ENCODE measurements at regions not wholly inside any gene's neighbourhood (a gene's known extent, or its start where the extent isn't known, plus 50 kb on each side); places are given as distances from the start of the nearest gene placed in this dataset.
A peak's percentile ranks its signal among the peaks of the same experiment; 100 is the strongest.
"Not testable (repeated sequence)": the region's sequence is repeated elsewhere in the genome, so short reads cannot be mapped to it uniquely, and the experiment has no call there.

GRCh38 chr12:105641749-105642148 lies 311.3 kb downstream of the C12orf75 start:
- no peak for DNase-seq (ENCODE audit: low spot score)

GRCh38 chr12:105644770-105645169 lies 314.3 kb downstream of the C12orf75 start:
- DNase-seq (ENCODE audit: low spot score) = no peak

- DNase-seq (ENCODE audit: low spot score) = no peak
Observed at GRCh38 chr12:105654606-105655005, 324.1 kb downstream of the C12orf75 start.

GRCh38 chr12:105658389-105658788 lies 327.9 kb downstream of the C12orf75 start:
- no peak for DNase-seq (ENCODE audit: low spot score)

GRCh38 chr12:105659355-105660075 lies 329.0 kb downstream of the C12orf75 start:
- DNase-seq (ENCODE audit: low spot score) = no peak

DNA sequence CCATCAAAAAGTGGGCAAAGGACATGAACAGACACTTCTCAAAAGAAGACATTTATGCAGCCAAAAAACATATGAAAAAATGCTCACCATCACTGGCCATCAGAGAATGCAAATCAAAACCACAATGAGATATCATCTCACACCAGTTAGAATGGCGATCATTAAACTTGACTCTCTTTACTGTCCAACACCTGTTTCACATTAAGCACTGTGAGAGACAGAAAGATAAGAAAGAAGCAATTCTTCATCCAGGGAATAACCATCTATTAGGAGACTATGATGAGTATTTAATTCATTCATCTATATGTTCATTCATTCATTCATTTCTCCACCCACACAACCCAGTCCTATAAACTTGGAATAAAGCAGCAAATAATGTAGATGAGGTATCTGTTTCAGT lies 334.3 kb downstream of the C12orf75 start:
- DNase-seq (ENCODE audit: low spot score) = not testable (repeated sequence)

DNA sequence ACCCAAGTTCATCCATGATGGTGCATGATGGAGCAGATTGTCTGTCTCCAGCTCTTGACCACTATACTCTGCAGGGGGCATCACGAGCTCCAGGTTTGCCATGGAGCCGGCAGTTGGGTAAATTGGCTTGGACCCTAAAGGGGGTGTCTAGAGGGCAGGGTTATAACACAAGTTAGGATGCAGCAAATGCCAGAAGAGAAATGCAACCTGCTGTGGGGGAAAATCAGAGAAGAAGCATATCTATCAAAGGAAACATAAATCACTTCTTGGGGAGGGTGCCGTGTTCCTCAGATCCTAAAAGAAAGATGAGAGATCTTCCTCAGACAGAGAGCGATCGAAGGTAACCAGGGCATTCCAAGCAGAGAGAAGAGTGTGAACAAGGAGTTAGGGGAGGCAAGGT lies 334.9 kb downstream of the C12orf75 start:
- no peak for DNase-seq (ENCODE audit: low spot score)

DNA sequence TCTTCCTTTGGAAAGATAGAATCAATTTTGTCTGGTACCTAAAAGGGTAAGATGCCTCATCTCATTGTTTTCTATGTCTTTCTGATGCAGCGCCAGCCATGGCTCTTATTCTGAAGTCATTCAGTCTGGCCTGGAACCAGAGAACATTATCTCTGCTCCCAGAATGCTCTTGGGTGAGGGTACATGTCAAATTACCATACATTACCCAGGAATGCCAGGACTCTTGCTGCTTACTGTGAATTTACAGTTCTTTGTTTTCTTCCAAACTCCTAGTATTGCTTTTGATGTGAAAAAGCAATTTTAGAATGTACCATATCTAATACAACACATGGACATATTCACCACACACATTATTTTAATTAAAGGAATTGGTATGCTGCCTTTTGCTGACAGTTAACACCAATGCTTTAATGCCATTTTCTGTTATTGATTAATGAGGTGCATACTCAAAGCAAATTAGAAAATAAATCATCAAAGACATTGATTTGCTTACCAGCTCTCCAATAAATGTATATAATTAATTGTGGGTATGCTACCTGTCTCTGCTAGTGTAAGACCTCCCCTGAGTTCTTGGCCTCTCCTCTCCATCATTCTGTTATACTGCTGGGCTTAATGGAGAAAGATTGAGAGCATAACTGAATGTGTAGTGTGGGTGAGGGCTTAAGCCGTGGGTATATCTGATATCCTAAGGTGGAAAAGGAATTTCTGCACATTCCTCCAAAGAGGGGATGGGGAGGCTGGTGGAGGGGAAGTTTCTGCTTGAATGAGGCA lies 337.7 kb downstream of the C12orf75 start:
- DNase-seq (ENCODE audit: low spot score) = no peak

- no peak for DNase-seq (ENCODE audit: low spot score)
Observed at GRCh38 chr12:105670672-105671071, 340.2 kb downstream of the C12orf75 start.

DNA sequence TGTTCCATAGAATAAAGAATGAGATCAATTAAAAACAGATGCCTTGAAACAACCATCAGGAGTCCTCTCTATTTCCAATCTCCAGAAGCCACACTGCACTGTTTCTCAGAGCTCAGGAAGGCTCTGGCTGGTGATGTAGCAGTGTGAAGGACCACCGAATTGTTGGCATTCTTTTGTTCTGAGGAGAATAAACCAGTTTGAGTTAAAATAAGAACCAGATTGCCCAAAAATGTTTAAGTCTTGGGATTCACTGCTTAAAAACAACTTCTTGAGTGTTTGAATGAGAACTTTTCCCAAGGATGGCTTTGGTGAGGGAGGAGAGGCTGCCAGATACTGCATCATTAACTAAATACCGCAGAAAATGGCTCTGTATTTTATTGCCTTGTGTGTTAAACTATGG lies 341.2 kb downstream of the C12orf75 start:
- DNase-seq (ENCODE audit: low spot score) = no peak

GRCh38 chr12:105672121-105672975 lies 341.9 kb downstream of the C12orf75 start:
- peak; percentile 42 for DNase-seq (ENCODE audit: low spot score)

- DNase-seq (ENCODE audit: low spot score) = no peak
Observed at GRCh38 chr12:105674871-105675699, 344.6 kb downstream of the C12orf75 start.

DNA sequence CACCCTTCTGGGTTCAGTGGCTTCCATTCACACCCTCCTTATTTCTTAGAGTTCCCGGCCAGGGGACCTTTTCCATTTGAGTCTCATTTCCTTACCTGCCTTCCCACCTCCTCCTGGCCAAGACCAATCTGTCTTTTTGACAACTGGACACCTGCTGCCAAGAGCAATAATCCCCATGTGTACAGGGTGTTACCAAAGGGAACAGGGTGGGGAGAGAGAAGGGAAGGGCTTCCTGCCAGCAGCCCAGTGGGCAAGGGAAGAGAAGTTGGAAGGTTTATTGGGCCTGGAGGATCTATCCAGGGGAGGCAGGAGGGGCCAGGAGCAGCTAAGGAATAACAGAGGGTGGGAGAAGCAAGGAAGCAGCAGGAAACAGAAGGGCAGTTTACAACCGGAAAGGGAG lies 346.2 kb downstream of the C12orf75 start:
- DNase-seq (ENCODE audit: low spot score) = no peak

GRCh38 chr12:105677672-105678071 lies 347.2 kb downstream of the C12orf75 start:
- no peak for DNase-seq (ENCODE audit: low spot score)

- no peak for DNase-seq (ENCODE audit: low spot score)
Observed at GRCh38 chr12:105679982-105680381, 349.5 kb downstream of the C12orf75 start.

GRCh38 chr12:105681341-105681740 lies 350.9 kb downstream of the C12orf75 start:
- DNase-seq (ENCODE audit: low spot score) = no peak

GRCh38 chr12:105682821-105683220 lies 352.3 kb downstream of the C12orf75 start:
- not testable (repeated sequence) for DNase-seq (ENCODE audit: low spot score)

DNA sequence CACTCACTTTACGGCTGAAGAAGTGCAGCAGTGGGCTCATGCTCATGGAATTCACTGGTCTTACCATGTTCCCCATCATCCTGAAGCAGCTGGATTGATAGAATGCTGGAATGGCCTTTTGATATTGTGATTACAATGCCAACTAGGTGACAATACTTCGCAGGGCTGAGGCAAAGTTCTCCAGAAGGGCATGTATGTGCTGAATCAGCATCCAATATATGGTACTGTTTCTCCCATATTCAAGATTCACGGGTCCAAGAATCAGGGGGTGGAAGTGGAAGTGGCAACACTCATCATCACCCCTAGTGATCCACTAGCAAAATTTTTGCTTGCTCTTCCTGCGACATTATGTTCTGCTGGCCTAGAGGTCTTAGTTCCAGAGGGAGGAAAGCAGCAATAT lies 353.3 kb downstream of the C12orf75 start:
- DNase-seq (ENCODE audit: low spot score) = not testable (repeated sequence)

GRCh38 chr12:105698075-105698474 lies 367.6 kb downstream of the C12orf75 start:
- no peak for DNase-seq (ENCODE audit: low spot score)

GRCh38 chr12:105699209-105699608 lies 368.7 kb downstream of the C12orf75 start:
- no peak for DNase-seq (ENCODE audit: low spot score)

GRCh38 chr12:105704787-105705186 lies 374.3 kb downstream of the C12orf75 start:
- no peak for DNase-seq (ENCODE audit: low spot score)

Measured in ureter (tissue), 1 donor.